PC-9 (cell line): ENCODE measurements at regions not wholly inside any gene's neighbourhood (a gene's known extent, or its start where the extent isn't known, plus 50 kb on each side); places are given as distances from the start of the nearest gene placed in this dataset.

Experiments used
- BruUV-seq: library from RNA; stranded (reverse); fragments of 400-500 nt; replicated peaks from 2 replicates; lab custom pipeline; 2021; lab: Mats Ljungman, UMichigan
- CTCF ChIA-PET: fragments of 300-600 bp; sonication (Branson Sonifier 250); formaldehyde crosslinking; loops from one replicate; lab custom pipeline; 2022; ENCODE audit warnings: antibody characterized with exemption; lab: Charles Lee
- POLR2A ChIA-PET: fragments of 300-600 bp; sonication (Branson Sonifier 250); formaldehyde crosslinking; loops from one replicate; lab custom pipeline; 2022; ENCODE audit warnings: antibody characterized with exemption; ENCODE audit not compliant: unreplicated experiment; lab: Charles Lee
- DNase-seq, 2 experiments: peaks; one replicate each; pipeline versions ENCODE4 v3.0.0 to v3.0.0-alpha.2; 2015 to 2022; ENCODE audit warnings: mixed read lengths in 1 of 2
- H2AFZ ChIP-seq: fragments of 200-600 bp; sonication (generic); 2 replicates; pipeline ENCODE4 v1.8.1; 2017; ENCODE audit warnings: antibody characterized with exemption
- H3F3A ChIP-seq: fragments of 200-600 bp; sonication (generic); 2 replicates; pipeline ENCODE4 v1.8.1; 2017; ENCODE audit warnings: antibody characterized with exemption, mild to moderate bottlenecking, low read depth; ENCODE audit not compliant: insufficient read depth
- H3K27ac ChIP-seq: fragments of 200-600 bp; sonication (generic); 2 replicates; pipeline ENCODE4 v1.6.1; 2016; ENCODE audit warnings: mixed run types
- H3K27me3 ChIP-seq: fragments of 200-600 bp; sonication (generic); 2 replicates; pipeline ENCODE4 v1.6.1; 2016; ENCODE audit warnings: low read depth, mixed run types; ENCODE audit not compliant: insufficient read depth
- H3K36me3 ChIP-seq: fragments of 200-600 bp; sonication (generic); 2 replicates; pipeline ENCODE4 v1.6.1; 2016; ENCODE audit warnings: low read depth, mixed run types
- H3K4me1 ChIP-seq: fragments of 200-600 bp; sonication (generic); replicated peaks from 2 replicates; pipeline ENCODE4 v1.6.1; 2016; ENCODE audit warnings: mixed run types; ENCODE audit not compliant: insufficient read depth
- H3K4me2 ChIP-seq: fragments of 200-600 bp; sonication (generic); 2 replicates; pipeline ENCODE4 v1.6.1; 2017; ENCODE audit warnings: mixed run types
- H3K4me3 ChIP-seq: fragments of 200-600 bp; sonication (generic); 2 replicates; pipeline ENCODE4 v1.6.1; 2016; ENCODE audit warnings: mixed run types
- H3K79me2 ChIP-seq: fragments of 200-600 bp; sonication (generic); 2 replicates; pipeline ENCODE4 v1.6.1; 2017; ENCODE audit warnings: low read depth, mixed run types
- H3K9me2 ChIP-seq: fragments of 200-600 bp; sonication (generic); 2 replicates; pipeline ENCODE4 v1.8.1; 2017; ENCODE audit warnings: mild to moderate bottlenecking; ENCODE audit not compliant: insufficient read depth
- H3K9me3 ChIP-seq: fragments of 200-600 bp; sonication (generic); 2 replicates; pipeline ENCODE4 v1.8.1; 2016; ENCODE audit warnings: low read depth; ENCODE audit not compliant: insufficient read depth
- H4K20me1 ChIP-seq: fragments of 200-600 bp; sonication (generic); 2 replicates; pipeline ENCODE4 v1.8.1; 2017; ENCODE audit not compliant: insufficient read depth
- EZH2 ChIP-seq: fragments of 200-600 bp; sonication (generic); IDR thresholded peaks from 2 replicates; pipeline ENCODE4 v1.8.0; 2017; ENCODE audit warnings: antibody characterized with exemption, low read depth
- intact Hi-C: fragments of 100-400 bp; cut with micrococcal nuclease; formaldehyde crosslinking; loops from one replicate; pipeline ENCODE4 v1.10.0; 2022; ENCODE audit not compliant: unreplicated experiment
- TF ChIP-seq, protein P1 (sequence below): fragments of 200-600 bp; sonication (generic); conservative IDR thresholded peaks from 2 replicates; pipeline ENCODE4 v1.6.1; 2017; ENCODE audit warnings: mixed run types, antibody characterized with exemption, mild to moderate bottlenecking, moderate library complexity

DNA sequence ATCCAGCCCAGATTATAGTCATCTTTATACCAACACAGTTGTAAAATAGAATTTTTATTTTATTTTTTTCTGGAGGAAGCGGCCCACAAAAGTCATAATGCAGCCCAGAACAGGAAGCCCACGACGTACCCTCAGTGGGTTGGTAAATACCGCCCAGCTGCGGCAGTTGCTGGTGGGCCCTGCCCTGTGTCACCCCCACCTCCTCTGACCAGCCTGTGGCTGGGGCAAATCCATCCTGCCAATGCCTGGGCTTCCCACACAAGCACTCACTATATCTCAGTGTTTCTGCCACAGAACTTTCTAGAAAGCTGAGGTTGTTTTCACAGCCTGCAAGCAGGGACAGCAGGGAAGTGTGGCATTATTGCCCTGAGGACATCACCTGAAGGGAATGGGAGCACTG lies 171.4 kb upstream of the GSC start:
- Histone ChIP-seq H3K4me3 (no peak overlapping the region), H3K4me1 (no peaks in the 10 kb centered on the region), H3K9me3 (no peaks in the 10 kb centered on the region), H3K4me2 (no peak overlapping the region), H3K9me2 (no peaks in the 10 kb centered on the region), H2AFZ (no peak overlapping the region), H3K36me3 (no peaks in the 10 kb centered on the region), H3K79me2 (no peaks in the 10 kb centered on the region), H3F3A (no peaks in the 10 kb centered on the region), H3K27ac (no peak overlapping the region), H3K27me3 (peaks cover 26% of the 10 kb centered on the region), H4K20me1 (no peaks in the 10 kb centered on the region)
- ChIA-PET CTCF (no interaction called here), POLR2A (no interaction called here)
- no peak for TF ChIP-seq EZH2
- TF ChIP-seq, protein P1, sequence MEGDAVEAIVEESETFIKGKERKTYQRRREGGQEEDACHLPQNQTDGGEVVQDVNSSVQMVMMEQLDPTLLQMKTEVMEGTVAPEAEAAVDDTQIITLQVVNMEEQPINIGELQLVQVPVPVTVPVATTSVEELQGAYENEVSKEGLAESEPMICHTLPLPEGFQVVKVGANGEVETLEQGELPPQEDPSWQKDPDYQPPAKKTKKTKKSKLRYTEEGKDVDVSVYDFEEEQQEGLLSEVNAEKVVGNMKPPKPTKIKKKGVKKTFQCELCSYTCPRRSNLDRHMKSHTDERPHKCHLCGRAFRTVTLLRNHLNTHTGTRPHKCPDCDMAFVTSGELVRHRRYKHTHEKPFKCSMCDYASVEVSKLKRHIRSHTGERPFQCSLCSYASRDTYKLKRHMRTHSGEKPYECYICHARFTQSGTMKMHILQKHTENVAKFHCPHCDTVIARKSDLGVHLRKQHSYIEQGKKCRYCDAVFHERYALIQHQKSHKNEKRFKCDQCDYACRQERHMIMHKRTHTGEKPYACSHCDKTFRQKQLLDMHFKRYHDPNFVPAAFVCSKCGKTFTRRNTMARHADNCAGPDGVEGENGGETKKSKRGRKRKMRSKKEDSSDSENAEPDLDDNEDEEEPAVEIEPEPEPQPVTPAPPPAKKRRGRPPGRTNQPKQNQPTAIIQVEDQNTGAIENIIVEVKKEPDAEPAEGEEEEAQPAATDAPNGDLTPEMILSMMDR, result no peak
- intact Hi-C loops, result no loop called here
- no peak for DNase-seq
- no TSS peak for BruUV-seq

DNA sequence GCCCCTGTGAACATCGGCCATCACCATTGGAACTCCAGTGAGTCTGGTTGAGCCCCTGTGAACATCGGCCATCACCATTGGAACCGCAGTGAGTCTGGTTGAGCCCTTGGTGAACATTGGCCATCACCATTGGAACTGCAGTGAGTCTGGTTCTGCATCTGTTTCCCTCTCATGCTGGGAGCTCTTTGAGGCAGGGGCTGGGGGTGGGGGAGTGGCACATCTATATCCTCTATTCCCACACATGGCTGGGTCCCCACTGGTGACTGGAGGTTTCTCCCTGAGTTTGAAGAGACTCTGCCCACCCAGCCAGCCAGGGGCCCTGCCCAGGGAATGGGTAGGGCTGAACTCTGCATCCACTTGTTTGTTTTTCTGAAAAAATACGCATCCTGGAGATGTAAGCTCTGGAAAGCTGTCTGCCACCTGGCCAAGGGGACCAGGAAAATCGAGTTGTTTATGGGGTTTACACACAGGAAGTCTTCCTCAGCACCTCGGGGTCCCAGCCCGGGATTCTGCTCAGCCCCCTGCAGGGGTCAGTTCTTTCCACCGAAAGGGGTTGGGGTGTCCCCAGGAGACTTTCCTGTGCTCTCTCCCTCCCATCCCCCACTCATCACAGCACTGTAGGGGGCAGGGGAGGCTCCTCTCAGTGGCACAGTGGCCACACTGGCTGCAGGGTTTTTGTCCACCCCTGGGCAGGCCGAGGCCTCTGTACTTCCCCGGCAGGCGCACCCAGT lies 170.5 kb upstream of the GSC start:
- TF ChIP-seq, protein P1, result no peak
- TF ChIP-seq EZH2, result no peak
- Histone ChIP-seq H2AFZ (no peak overlapping the region), H3K36me3 (no peaks in the 10 kb centered on the region), H3K4me3 (no peak overlapping the region), H3K4me2 (no peak overlapping the region), H3K4me1 (no peaks in the 10 kb centered on the region), H3F3A (no peaks in the 10 kb centered on the region), H3K27ac (no peak overlapping the region), H3K9me2 (no peaks in the 10 kb centered on the region), H3K9me3 (no peaks in the 10 kb centered on the region), H3K79me2 (no peaks in the 10 kb centered on the region), H3K27me3 (peaks cover 25% of the 10 kb centered on the region), H4K20me1 (no peaks in the 10 kb centered on the region)
- ChIA-PET CTCF (no interaction called here), POLR2A (no interaction called here)
- no peak for DNase-seq
- intact Hi-C loops, result no loop called here
- BruUV-seq, result no TSS peak

DNA sequence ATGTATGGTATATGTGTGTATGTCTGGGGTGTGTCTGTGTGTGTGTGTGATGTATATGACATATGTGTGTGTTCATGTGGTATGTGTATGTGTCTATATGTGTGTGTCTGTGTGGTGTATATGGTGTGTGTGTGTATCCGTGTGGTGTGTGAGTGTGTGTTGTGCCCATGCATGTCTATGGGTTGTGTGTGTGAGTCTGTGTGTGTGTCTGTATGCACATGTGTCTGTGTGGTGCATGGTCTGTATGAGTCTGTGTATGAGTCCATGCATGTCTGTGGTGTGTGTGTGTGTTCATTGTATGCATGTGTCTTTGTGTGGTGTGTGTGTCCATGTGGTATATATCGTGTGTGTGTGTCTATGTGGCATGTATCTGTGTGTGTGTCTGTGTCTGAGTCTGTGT lies 168.1 kb upstream of the GSC start:
- intact Hi-C loops, result no loop called here
- Histone ChIP-seq H3K4me2 (no peak overlapping the region), H3K27me3 (peaks cover 49% of the 10 kb centered on the region), H3K9me3 (no peaks in the 10 kb centered on the region), H3K36me3 (no peaks in the 10 kb centered on the region), H3K79me2 (no peaks in the 10 kb centered on the region), H3K9me2 (no peaks in the 10 kb centered on the region), H2AFZ (no peak overlapping the region), H4K20me1 (no peaks in the 10 kb centered on the region), H3F3A (no peaks in the 10 kb centered on the region), H3K27ac (no peak overlapping the region), H3K4me1 (no peaks in the 10 kb centered on the region), H3K4me3 (no peak overlapping the region)
- no peak for DNase-seq
- ChIA-PET CTCF (no interaction called here), POLR2A (no interaction called here)
- TF ChIP-seq, protein P1, result no peak
- TF ChIP-seq EZH2, result no peak
- BruUV-seq, result no TSS peak
